Aorta (tissue), 5 donors: ENCODE measurements at regions not wholly inside any gene's neighbourhood (a gene's known extent, or its start where the extent isn't known, plus 50 kb on each side); places are given as distances from the start of the nearest gene placed in this dataset.

ENCODE experiments used
- ATAC-seq: fragments of 200-7000 bp; cut with Tn5 transposase; one replicate; pipeline ENCODE4 v1.9.1; 2022; ENCODE audit warnings: moderate library complexity; ENCODE audit not compliant: low FRiP score
- DNase-seq, 2 donors: peaks; one replicate each; pipeline ENCODE4 v3.0.0-alpha.2; 2020
- H3K27ac ChIP-seq, 2 donors: one replicate each; pipeline ENCODE4 v1.5.1; 2013; ENCODE audit warnings: low read length in 2 of 2, mild to moderate bottlenecking in 2 of 2, moderate library complexity in 2 of 2, control low read depth in 1 of 2, inconsistent platforms in 1 of 2, low read depth in 1 of 2
- H3K27me3 ChIP-seq, 2 donors: one replicate each; pipeline ENCODE4 v1.6.1; 2013; ENCODE audit warnings: control low read depth in 1 of 2, low read length in 1 of 2, mild to moderate bottlenecking in 1 of 2, moderate library complexity in 1 of 2; ENCODE audit not compliant: insufficient read depth in 2 of 2, control insufficient read depth in 1 of 2
- H3K36me3 ChIP-seq, 2 donors: one replicate each; pipeline ENCODE4 v1.6.1; 2013; ENCODE audit warnings: control low read depth in 1 of 2, low read length in 1 of 2, mild to moderate bottlenecking in 1 of 2; ENCODE audit not compliant: insufficient read depth in 2 of 2, control insufficient read depth in 1 of 2
- H3K4me1 ChIP-seq, 2 donors: one replicate each; pipeline ENCODE4 v1.6.1; 2013; ENCODE audit warnings: low read length in 2 of 2, control low read depth in 1 of 2, mild to moderate bottlenecking in 1 of 2, moderate library complexity in 1 of 2; ENCODE audit not compliant: insufficient read depth in 2 of 2, control insufficient read depth in 1 of 2
- H3K4me3 ChIP-seq, 2 donors: one replicate each; pipeline ENCODE4 v1.5.1; 2013; ENCODE audit warnings: low read length in 2 of 2, control low read depth in 1 of 2, mild to moderate bottlenecking in 1 of 2
- H3K9me3 ChIP-seq: one replicate; pipeline ENCODE4 v1.6.1; 2013; ENCODE audit warnings: mild to moderate bottlenecking, low read length; ENCODE audit not compliant: control insufficient read depth
- WGBS, 2 donors: extraction: QIAGEN DNeasy Blood & Tissue Kit; methylation state at CpG; one replicate each; pipeline ENCODE4 v1.1.7; 2013; 5-methylcytosine and 5-hydroxymethylcytosine counted together
- intact Hi-C, 2 donors: fragments of 100-400 bp; cut with DNase I; formaldehyde crosslinking; loops; one replicate each; pipeline versions ENCODE4 v1.14.2 to v1.15.0; 2022
- donor health status: healthy with polysubstance abuse.
- donor health status: Bipolar disorder and iron deficiency.
- donor health status: DM: no; HTN: no; CAD: no.
- donor health status: DM: no; HTN: no; CAD: no.
- donor health status: DM: yes; HTN: yes; CAD: no.

DNA sequence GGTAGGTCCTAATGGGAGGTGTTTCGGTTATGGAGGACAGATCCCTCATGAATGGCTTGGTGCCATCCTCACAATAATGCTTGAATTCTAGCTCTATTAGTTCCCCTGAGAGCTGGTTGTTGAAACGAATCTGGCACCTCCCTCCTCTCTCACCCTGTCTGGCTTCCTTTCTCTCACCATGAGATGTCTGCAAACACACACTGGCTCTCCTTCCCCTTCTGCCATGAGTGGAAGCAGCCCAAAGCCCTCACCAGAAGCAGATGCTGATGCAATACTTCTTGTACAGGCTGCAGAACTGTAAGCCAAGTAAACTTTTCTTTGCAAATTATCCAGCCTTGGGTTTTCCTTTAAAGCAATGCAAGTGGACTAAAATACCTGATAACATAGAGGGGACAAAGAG is 86.6 kb downstream of the RND3 start:
- DNase-seq: no peak
- Histone ChIP-seq H3K9me3 (no peaks in the 10 kb centered on the region), H3K36me3 (no peaks in the 10 kb centered on the region), H3K4me1 (no peaks in the 10 kb centered on the region), H3K27ac (no peak overlapping the region), H3K4me3 (no peak overlapping the region), H3K27me3 (no peaks in the 10 kb centered on the region)
- intact Hi-C loops: no loop called here
- 64 to 68% methylated on average over 2 of the region's 2 CpGs for WGBS, 2 donors
- no peak for ATAC-seq

GRCh38 chr2:150392614-150393013 is 94.9 kb downstream of the RND3 start:
- Histone ChIP-seq H3K9me3 (peaks cover 1% of the 10 kb centered on the region), H3K36me3 (no peaks in the 10 kb centered on the region), H3K27me3 (no peaks in the 10 kb centered on the region), H3K4me1 (no peaks in the 10 kb centered on the region), H3K4me3 (no peak overlapping the region), H3K27ac (no peak overlapping the region)
- no peak for DNase-seq
- no peak for ATAC-seq
- intact Hi-C loops: no loop called here
- WGBS, 2 donors: 39 to 56% methylated on average over 4 of the region's 4 CpGs

GRCh38 chr2:150391779-150392178 is 95.7 kb downstream of the RND3 start:
- peaks cover 1% of the 10 kb centered on the region for H3K9me3 ChIP-seq
- no peaks in the 10 kb centered on the region for H3K4me1 ChIP-seq
- no peak overlapping the region for H3K27ac ChIP-seq
- no peak overlapping the region for H3K4me3 ChIP-seq
- no peaks in the 10 kb centered on the region for H3K27me3 ChIP-seq
- intact Hi-C loops: no loop called here
- ATAC-seq: no peak
- no peak for DNase-seq
- H3K36me3 ChIP-seq: no peaks in the 10 kb centered on the region

GRCh38 chr2:150389447-150389846 is 98.0 kb downstream of the RND3 start:
- WGBS, 2 donors: 59 to 64% methylated on average over 2 of the region's 2 CpGs
- Histone ChIP-seq H3K27ac (no peak overlapping the region), H3K27me3 (no peaks in the 10 kb centered on the region), H3K36me3 (no peaks in the 10 kb centered on the region), H3K4me1 (no peaks in the 10 kb centered on the region), H3K4me3 (no peak overlapping the region), H3K9me3 (peaks cover 3% of the 10 kb centered on the region)
- intact Hi-C loops: no loop called here
- ATAC-seq (no peak), DNase-seq (no peak)

GRCh38 chr2:150388289-150388625 is 99.2 kb downstream of the RND3 start:
- 84% methylated on average over 2 of the region's 2 CpGs for WGBS, 2 donors
- no peak for DNase-seq
- no peaks in the 10 kb centered on the region for H3K4me1 ChIP-seq
- no peak for ATAC-seq
- no peak overlapping the region for H3K4me3 ChIP-seq
- H3K27ac ChIP-seq: no peak overlapping the region
- no peaks in the 10 kb centered on the region for H3K27me3 ChIP-seq
- H3K9me3 ChIP-seq: peaks cover 3% of the 10 kb centered on the region
- intact Hi-C loops: no loop called here
- no peaks in the 10 kb centered on the region for H3K36me3 ChIP-seq

DNA sequence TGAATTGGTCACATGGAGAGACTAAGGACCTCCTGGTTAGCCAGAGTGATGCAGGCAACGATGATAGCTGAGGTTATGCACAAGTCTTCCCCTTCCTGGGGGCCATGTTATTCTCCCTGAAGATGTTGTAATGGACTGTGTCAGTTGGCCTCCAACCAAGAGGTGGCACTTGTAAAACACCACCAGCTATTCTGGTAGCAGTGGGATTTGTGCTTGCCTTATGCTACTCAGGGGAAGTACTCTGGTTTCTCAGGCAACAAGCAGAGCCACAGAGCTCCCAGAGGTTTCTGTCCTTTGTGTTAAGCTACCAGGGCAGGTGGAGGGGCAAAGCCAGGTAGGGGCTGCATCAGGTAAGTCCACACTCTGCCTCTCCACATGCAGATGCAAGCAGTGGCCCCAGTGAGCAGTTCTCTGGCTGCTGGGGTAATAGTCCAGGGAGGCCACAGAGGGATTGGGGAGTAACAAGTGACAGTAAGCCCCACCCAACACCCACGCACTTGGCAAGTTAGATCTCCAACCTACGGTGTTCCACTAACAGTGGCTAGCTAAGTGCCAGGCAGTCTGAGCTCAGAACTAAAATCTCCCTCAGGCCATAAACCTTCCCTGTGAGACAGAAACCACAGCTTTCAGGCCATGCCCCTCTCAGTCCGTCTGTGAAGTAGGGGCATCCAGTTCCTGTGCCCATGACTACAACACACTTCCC is 99.7 kb downstream of the RND3 start:
- DNase-seq (no peak), ATAC-seq (no peak)
- H3K4me3 ChIP-seq: no peak overlapping the region
- H3K27me3 ChIP-seq: no peaks in the 10 kb centered on the region
- H3K27ac ChIP-seq: no peak overlapping the region
- peaks cover 3% of the 10 kb centered on the region for H3K9me3 ChIP-seq
- WGBS, 2 donors: 75 to 81% methylated on average over 4 of the region's 4 CpGs
- intact Hi-C loops: no loop called here
- H3K4me1 ChIP-seq: no peaks in the 10 kb centered on the region
- no peaks in the 10 kb centered on the region for H3K36me3 ChIP-seq

DNA sequence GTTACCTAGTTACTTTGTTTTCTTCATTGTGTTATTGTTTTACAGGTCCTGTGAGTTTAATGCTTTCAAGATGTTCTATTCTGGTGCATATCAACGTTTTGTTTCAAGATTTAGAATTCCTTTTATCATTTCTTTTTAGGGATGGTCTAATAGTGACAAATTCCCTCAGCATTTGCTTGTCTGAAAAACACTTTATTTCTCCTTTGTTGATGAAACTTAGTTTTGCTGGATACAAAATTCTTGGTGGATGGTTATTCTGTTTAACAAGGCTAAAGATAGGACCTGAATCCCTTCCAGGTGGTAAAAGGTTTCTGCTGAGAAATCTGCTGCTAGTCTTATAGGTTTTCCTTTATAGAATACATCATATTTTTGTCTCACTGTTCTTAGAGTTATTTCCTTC is 102.3 kb downstream of the RND3 start:
- Histone ChIP-seq H3K27ac (no peak overlapping the region), H3K9me3 (peaks cover 3% of the 10 kb centered on the region), H3K36me3 (no peaks in the 10 kb centered on the region), H3K27me3 (no peaks in the 10 kb centered on the region), H3K4me3 (no peak overlapping the region), H3K4me1 (no peaks in the 10 kb centered on the region)
- ATAC-seq: no peak
- intact Hi-C loops: no loop called here
- 49 to 56% methylated on average over 1 of the region's 1 CpG for WGBS, 2 donors
- no peak for DNase-seq

DNA sequence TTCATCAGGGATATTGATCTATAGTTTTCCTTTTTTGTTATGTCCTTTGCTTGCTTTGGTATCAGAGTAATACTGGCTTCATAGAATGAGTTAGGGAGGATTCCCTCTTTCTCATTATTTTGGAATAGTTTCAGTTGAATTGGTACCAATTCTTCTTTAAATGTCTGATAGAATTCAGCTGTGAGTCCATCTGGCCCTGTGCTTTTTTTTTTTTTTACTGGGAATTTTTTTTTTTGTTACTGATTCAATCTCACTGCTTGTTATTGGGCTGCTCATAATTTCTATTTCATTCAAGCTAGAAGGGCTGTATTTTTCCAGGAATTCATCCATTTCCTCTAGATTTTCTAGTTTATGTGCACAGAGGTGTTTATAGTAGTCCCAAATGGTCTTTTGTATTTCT is 103.9 kb downstream of the RND3 start:
- H3K9me3 ChIP-seq: peaks cover 3% of the 10 kb centered on the region
- intact Hi-C loops: no loop called here
- no peaks in the 10 kb centered on the region for H3K4me1 ChIP-seq
- no peaks in the 10 kb centered on the region for H3K36me3 ChIP-seq
- H3K27me3 ChIP-seq: no peaks in the 10 kb centered on the region
- H3K4me3 ChIP-seq: no peak overlapping the region
- H3K27ac ChIP-seq: no peak overlapping the region
- ATAC-seq (no peak), DNase-seq (no peak)

- intact Hi-C loops: no loop called here
- H3K4me3 ChIP-seq: no peak overlapping the region
- H3K36me3 ChIP-seq: no peaks in the 10 kb centered on the region
- H3K27me3 ChIP-seq: no peaks in the 10 kb centered on the region
- H3K27ac ChIP-seq: no peak overlapping the region
- H3K9me3 ChIP-seq: no peaks in the 10 kb centered on the region
- ATAC-seq (no peak), DNase-seq (no peak)
- no peaks in the 10 kb centered on the region for H3K4me1 ChIP-seq
Measured at GRCh38 chr2:150379166-150379565, 108.3 kb downstream of the RND3 start.
